ENCODE measurements at regions not wholly inside any gene's neighbourhood (a gene's known extent, or its start where the extent isn't known, plus 50 kb on each side); places are given as distances from the start of the nearest gene placed in this dataset.
"Not testable (repeated sequence)": the region's sequence is repeated elsewhere in the genome, so short reads cannot be mapped to it uniquely, and the experiment has no call there.

DNA sequence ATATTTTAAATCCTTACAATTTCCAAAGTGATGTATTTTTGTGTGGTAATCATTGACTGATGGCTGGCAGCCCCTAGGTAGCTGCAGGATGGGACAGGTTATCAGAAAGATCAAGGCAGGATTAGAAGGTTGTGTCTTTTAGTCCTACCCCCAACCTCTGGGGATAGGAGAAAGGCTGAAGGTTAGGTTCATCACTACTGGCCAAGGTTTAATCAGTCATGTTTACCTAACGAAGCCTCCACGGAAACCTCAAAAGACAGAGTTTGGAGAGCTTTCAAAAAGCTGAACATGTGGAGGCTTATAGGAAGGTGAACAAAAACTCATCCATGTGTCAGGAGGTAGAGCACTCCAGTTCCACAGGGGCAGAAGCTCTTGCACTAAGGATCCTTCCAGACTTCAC lies 77.5 kb upstream of the CD163 start:
- TF ChIP-seq, protein P1, sequence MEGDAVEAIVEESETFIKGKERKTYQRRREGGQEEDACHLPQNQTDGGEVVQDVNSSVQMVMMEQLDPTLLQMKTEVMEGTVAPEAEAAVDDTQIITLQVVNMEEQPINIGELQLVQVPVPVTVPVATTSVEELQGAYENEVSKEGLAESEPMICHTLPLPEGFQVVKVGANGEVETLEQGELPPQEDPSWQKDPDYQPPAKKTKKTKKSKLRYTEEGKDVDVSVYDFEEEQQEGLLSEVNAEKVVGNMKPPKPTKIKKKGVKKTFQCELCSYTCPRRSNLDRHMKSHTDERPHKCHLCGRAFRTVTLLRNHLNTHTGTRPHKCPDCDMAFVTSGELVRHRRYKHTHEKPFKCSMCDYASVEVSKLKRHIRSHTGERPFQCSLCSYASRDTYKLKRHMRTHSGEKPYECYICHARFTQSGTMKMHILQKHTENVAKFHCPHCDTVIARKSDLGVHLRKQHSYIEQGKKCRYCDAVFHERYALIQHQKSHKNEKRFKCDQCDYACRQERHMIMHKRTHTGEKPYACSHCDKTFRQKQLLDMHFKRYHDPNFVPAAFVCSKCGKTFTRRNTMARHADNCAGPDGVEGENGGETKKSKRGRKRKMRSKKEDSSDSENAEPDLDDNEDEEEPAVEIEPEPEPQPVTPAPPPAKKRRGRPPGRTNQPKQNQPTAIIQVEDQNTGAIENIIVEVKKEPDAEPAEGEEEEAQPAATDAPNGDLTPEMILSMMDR (IDR thresholded peaks at IDR 0.05), result no peak
- no peaks in the 10 kb centered on the region for H3K9me3 Mint-ChIP-seq
- peaks cover 7% of the 10 kb centered on the region for H3K27me3 Mint-ChIP-seq (ENCODE audit: insufficient read depth)
- no peak overlapping the region for H3K27ac Mint-ChIP-seq
- DNase-seq, result no peak
- H3K36me3 Mint-ChIP-seq (ENCODE audit: low read depth), result no peaks in the 10 kb centered on the region
- H3K4me3 Mint-ChIP-seq, result no peak overlapping the region
- no peaks in the 10 kb centered on the region for H3K4me1 Mint-ChIP-seq (ENCODE audit: low read depth)

DNA sequence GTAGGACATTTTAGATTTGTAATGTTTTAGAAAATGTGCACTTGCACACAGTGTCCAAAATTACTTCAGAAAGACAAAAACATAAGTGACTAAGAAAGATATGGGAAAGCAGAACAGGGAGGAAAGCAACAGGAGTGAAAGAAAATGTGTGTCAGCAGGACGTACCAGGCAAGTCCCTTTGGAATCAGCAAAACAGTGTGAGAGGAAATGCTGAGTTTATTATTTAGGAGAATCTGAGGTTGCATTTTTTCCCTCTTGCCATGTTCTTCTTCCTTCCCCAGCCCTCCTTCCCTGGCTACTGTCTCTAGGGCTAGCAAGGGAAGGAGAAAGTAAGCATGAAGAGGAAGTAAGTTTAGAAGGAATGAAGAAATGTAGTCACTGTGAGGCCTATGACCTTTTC lies 67.7 kb upstream of the CD163 start:
- no peak overlapping the region for H3K4me3 Mint-ChIP-seq
- no peak overlapping the region for H3K27ac Mint-ChIP-seq

DNA sequence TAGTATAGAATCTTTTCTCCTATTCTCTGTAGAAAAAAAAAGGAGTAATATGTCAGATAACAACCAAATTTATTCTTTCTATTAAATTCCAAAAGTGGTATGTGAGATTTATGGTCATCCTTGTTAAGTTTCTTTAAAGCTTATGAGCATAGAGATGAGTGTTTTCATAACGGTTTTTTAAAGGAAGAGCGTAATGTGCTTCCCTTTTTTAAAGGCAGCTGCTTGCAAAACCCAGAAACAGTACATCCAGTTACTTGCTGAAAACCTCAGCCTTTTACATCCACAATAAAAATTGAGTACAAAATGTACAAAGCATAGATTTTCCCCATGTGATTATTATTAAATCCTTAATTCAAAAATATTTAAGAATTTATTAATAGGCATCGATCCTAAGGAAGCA lies 53.6 kb upstream of the CD163 start:
- Mint-ChIP-seq H3K4me1 (ENCODE audit: low read depth) (peaks cover 38% of the 10 kb centered on the region), H3K27me3 (ENCODE audit: insufficient read depth) (no peaks in the 10 kb centered on the region), H3K4me3 (no peak overlapping the region), H3K27ac (no peak overlapping the region), H3K36me3 (ENCODE audit: low read depth) (peaks cover 5% of the 10 kb centered on the region; the same call in 1 of the 2 replicates), H3K9me3 (no peaks in the 10 kb centered on the region; the same call in 1 of the 2 replicates)
- TF ChIP-seq, protein P1 (IDR thresholded peaks at IDR 0.05), result no peak
- DNase-seq, result no peak

More for the DNA sequence above, 67.7 kb upstream of the CD163 start:
- Mint-ChIP-seq H3K27me3 (ENCODE audit: insufficient read depth) (peaks cover 4% of the 10 kb centered on the region), H3K36me3 (ENCODE audit: low read depth) (no peaks in the 10 kb centered on the region), H3K9me3 (no peaks in the 10 kb centered on the region), H3K4me1 (ENCODE audit: low read depth) (no peaks in the 10 kb centered on the region)
- TF ChIP-seq, protein P1 (IDR thresholded peaks at IDR 0.05), result no peak
- no peak for DNase-seq

DNA sequence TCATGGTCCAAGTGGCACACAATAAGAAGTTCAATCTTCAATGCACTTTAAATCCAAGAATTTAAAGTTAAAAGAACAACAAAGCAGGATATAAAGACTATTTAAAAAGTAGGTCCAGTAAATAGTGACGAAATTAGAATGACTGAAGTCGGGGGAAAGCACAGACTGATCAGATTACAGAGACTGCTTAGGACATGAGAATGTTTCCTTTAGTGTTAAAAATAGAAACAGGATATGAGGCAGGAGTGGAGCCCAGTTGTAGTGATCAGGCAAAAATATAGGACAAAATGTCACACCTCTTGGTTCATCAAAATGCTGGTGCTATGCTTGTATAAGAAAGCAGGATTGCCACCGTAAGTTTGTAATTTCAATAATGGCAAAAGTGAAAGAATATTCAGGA lies 52.2 kb upstream of the CD163 start:
- peaks cover 12% of the 10 kb centered on the region for H3K9me3 Mint-ChIP-seq
- peaks cover 38% of the 10 kb centered on the region for H3K4me1 Mint-ChIP-seq (ENCODE audit: low read depth)
- peaks cover 16% of the 10 kb centered on the region for H3K36me3 Mint-ChIP-seq (ENCODE audit: low read depth)
- H3K27me3 Mint-ChIP-seq (ENCODE audit: insufficient read depth), result peaks cover 2% of the 10 kb centered on the region; the same call in 1 of the 2 replicates
- TF ChIP-seq, protein P1 (IDR thresholded peaks at IDR 0.05), result no peak
- peak overlapping the region; percentile 89 for H3K27ac Mint-ChIP-seq
- peak; percentile 75 for DNase-seq
- peak overlapping the region; percentile 74 for H3K4me3 Mint-ChIP-seq

DNA sequence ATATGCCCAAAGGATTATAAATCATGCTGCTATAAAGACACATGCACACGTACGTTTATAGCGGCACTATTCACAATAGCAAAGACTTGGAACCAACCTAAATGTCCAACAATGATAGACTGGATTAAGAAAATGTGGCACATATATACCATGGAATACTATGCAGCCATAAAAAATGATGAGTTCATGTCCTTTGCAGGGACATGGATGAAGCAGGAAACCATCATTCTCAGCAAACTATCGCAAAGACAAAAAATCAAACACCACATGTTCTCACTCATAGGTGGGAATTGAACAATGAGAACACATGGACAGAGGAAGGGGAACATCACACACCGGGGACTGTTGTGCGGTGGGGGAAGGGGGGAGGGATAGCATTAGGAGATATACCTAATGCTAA lies 51.3 kb upstream of the CD163 start:
- peaks cover 16% of the 10 kb centered on the region for H3K36me3 Mint-ChIP-seq (ENCODE audit: low read depth)
- peak overlapping the region; percentile 65; the same call in 1 of the 2 replicates for H3K27ac Mint-ChIP-seq
- H3K4me1 Mint-ChIP-seq (ENCODE audit: low read depth), result peaks cover 38% of the 10 kb centered on the region
- not testable (repeated sequence) for DNase-seq; H3K27me3 Mint-ChIP-seq (ENCODE audit: insufficient read depth); H3K4me3 Mint-ChIP-seq
- peaks cover 12% of the 10 kb centered on the region for H3K9me3 Mint-ChIP-seq
